ENCODE measurements at regions not wholly inside any gene's neighbourhood (a gene's known extent, or its start where the extent isn't known, plus 50 kb on each side); places are given as distances from the start of the nearest gene placed in this dataset.

- TF ChIP-seq CTCF (IDR thresholded peaks at IDR 0.05) (no peak), EP300 (IDR thresholded peaks at IDR 0.05; ENCODE audit: low read depth) (no peak)
Measured at GRCh38 chr1:229888157-229888556, 178.9 kb upstream of the GALNT2 start.
